ENCODE measurements at regions not wholly inside any gene's neighbourhood (a gene's known extent, or its start where the extent isn't known, plus 50 kb on each side); places are given as distances from the start of the nearest gene placed in this dataset.
A peak's percentile ranks its signal among the peaks of the same experiment; 100 is the strongest.
"Not testable (repeated sequence)": the region's sequence is repeated elsewhere in the genome, so short reads cannot be mapped to it uniquely, and the experiment has no call there.

- no peak for DNase-seq
Measured at GRCh38 chr5:26386532-26386931, 651.9 kb downstream of the CDH9 start.

DNA sequence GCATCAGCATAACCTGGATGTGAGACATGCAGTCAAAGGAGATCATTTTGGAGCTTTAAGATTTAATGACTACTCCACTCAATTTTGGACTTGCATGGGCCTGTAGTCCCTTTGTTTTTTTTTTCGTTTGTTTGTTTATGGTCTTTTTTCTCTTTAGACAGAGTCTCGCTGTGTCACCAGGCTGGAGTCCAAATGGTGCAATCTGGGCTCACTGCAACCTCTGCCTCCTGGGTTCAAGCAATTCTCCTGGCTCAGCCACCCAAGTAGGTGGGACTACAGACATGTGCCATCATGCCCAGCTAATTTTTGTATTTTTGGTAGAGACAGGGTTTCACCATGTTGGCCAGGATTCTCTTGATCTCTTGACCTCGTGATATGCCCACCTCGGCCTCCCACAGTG lies 673.8 kb downstream of the CDH9 start:
- not testable (repeated sequence) for DNase-seq

GRCh38 chr5:26343801-26344325 lies 694.5 kb downstream of the CDH9 start:
- no peak for DNase-seq

DNA sequence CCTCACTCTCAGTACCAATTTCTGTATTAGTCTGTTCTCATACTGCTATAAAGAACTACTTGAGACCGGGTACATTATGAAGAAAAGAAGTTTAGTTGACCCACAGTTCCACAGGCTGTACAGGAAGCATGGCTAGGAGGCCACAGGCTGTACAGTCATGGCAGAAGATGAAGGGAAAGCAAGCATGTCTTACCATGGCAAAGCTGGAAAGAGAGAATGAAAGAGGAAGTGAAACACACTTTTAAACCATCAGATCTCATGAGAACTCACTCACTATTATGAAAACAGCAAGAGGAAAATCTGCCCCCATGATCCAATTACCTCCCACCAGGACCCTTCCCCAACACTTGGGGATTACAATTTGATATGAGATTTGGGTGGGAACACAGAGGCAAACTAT lies 698.8 kb downstream of the CDH9 start:
- no peak for DNase-seq

GRCh38 chr5:26329562-26330189 lies 708.7 kb downstream of the CDH9 start:
- peak; percentile 45 for DNase-seq

- DNase-seq, result no peak
Measured at GRCh38 chr5:26326153-26326759, 712.1 kb downstream of the CDH9 start.

- not testable (repeated sequence) for DNase-seq
Measured at GRCh38 chr5:26325432-26325831, 713.0 kb downstream of the CDH9 start.

DNA sequence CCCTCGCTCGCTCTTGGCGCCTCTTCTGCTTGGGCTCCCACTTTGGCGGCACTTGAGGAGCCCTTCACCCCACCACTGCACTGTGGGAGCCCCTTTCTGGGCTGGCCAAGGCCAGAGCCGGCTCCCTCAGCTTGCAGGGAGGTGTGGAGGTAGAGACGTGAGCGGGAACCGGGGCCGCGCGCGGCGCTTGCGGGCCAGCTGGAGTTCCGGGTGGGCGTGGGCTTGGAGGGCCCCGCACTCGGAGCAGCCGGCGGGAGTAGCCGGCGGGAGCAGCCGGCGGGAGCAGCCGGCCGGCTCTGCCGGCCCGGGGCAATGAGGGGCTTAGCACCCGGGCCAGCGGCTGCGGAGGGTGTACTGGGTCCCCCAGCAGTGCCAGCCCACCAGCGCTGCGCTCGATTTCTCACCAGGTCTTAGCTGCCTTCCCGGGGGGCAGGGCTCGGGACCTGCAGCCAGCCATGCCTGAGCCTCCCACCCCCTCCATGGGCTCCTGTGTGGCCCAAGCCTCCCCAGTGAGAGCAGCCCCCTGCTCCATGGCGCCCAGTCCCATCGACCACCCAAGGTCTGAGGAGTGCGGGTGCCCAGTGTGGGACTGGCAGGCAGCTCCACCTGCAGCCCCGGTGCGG lies 714.0 kb downstream of the CDH9 start:
- not testable (repeated sequence) for DNase-seq

DNA sequence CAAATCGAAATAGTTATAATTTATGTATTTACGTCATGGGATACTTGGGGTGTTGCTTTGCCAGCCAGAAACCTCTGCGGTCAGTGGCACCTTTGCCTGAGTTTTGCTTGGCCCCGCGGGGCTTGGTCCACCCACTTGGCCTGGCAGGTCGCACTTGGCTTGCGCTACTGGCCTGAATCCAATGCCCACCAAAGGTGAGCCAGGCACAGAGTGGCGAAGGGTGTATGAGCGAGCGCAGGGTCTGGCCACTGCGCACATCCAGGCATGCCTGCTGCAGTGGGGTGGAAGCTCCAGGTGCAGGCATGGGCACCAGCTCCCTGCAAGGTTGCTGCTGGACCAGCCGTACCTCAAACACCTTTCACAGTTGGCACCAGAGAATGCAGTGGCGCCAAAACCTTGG lies 714.6 kb downstream of the CDH9 start:
- no peak for DNase-seq

GRCh38 chr5:26321278-26321677 lies 717.1 kb downstream of the CDH9 start:
- DNase-seq, result no peak

DNA sequence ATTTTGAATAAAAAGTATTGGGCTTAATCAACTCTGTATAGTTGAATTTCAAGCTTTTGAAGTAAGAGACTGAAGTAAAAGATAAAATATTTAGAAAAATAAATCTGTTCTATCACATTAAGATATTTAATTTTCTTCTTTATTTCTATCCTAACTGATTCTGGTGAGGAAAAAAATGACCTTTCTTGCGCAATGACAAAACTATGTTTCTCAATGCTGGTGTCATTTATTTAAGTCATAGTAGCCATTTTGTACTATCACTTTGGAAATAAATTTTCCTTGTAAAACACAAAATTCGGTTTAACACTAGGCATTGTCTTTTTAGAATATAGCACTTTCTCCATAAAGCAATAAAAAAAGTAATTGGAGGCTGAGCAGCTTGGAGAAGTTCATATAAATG lies 728.0 kb downstream of the CDH9 start:
- DNase-seq, result no peak

DNA sequence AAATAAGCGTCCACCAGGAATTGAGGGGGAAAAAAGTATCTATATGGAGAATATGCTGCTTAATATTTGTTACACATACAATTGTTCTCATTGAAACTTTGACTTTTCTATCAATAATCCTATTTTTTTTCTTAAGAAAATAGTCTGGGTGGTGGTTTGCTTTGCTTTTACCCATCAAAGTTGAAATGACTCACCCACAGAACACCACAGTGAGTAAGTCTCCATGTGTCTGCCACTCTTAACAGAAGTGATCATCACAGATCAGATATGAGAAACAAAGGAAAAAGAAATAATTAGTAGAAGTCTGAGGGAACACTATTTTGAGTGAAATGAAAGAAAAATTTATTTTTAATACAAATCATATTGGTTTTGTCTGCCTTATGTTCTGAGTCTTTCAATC lies 742.8 kb downstream of the CDH9 start:
- DNase-seq, result no peak

GRCh38 chr5:26282190-26282589 lies 756.2 kb downstream of the CDH9 start:
- DNase-seq, result no peak

GRCh38 chr5:26278078-26278477 lies 760.3 kb downstream of the CDH9 start:
- DNase-seq, result no peak

- DNase-seq, result no peak
Measured at GRCh38 chr5:26259081-26259480, 779.3 kb downstream of the CDH9 start.

GRCh38 chr5:26245321-26245720 lies 793.1 kb downstream of the CDH9 start:
- no peak for DNase-seq

DNA sequence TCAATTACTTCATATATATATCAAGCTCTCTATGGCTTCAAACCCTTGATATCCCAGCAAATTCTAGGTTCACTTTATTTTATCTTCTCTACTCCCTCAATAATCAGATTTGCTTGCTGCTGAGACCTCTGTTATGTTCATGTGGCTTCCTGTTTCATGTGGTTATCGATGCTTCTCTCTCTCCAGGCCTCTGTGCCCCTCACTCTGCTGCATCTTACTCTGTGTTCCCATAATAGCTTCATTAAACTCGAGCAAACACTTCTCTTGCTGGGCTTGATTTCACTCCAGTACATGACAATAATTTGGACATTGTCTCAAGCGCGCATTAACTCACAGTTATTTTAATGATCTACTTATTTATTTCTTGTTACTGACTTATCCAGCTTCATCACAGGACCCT lies 798.8 kb downstream of the CDH9 start:
- peak; percentile 10 for DNase-seq

GRCh38 chr5:26237489-26237888 lies 800.9 kb downstream of the CDH9 start:
- no peak for DNase-seq

- DNase-seq, result no peak
Measured at GRCh38 chr5:26236936-26237335, 801.5 kb downstream of the CDH9 start.

- no peak for DNase-seq
Measured at GRCh38 chr5:26232706-26233105, 805.7 kb downstream of the CDH9 start.

DNA sequence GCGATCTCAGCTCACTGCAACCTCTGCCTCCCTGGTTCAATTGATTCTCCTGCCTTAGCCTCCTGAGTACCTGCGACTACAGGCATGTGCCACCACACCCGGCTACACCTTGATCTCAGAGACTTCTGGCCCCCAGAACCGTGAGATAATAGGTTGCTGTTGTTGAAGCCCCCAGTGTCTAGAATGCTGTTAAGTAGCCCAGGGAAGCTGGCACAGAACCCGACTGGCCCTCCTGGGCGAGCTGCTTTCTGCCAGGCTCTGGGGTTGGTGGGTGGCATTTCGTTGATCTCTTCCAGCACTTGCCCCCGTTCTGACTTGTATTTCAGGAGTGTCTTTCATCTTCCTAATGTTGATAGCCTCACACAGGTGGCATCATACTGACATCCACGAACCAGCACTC lies 807.1 kb downstream of the CDH9 start:
- DNase-seq, result no peak

DNA sequence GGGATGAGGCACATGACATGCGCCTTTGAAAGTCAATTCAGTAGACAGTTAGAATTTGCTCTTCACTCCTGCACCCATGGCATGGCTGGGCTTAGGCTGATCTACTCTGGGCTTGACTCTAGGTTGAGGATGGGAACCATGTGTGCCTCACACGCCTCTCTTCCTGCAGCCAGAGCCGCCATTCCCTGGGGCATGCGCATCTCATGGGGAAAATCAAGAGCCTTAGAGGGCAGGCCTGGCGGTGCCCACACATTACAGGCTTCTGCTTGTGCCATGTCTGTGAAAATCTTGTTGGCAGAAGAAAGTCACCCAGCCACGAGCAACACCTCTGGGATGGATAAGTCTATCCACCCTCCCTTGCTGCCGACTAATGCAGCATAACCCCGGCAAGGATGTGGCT lies 808.5 kb downstream of the CDH9 start:
- no peak for DNase-seq

GRCh38 chr5:26227245-26227644 lies 811.1 kb downstream of the CDH9 start:
- DNase-seq, result no peak

- no peak for DNase-seq
Measured at GRCh38 chr5:26205121-26205520, 833.3 kb downstream of the CDH9 start.
